LNCaP clone FGC (cell line): ENCODE measurements at regions not wholly inside any gene's neighbourhood (a gene's known extent, or its start where the extent isn't known, plus 50 kb on each side); places are given as distances from the start of the nearest gene placed in this dataset.

Experiments
- DNase-seq: peaks from one replicate; pipeline ENCODE4 v3.0.0-alpha.2; 2011; ENCODE audit warnings: low read depth
- H3K4me3 ChIP-seq: 2 replicates; pipeline ENCODE4 v1.5.1; 2011; ENCODE audit warnings: mild to moderate bottlenecking, low read depth, low read length, control low read depth
- TF ChIP-seq, protein P1 (sequence below): IDR thresholded peaks from 2 replicates; pipeline ENCODE4 v1.5.1; 2012; ENCODE audit warnings: mild to moderate bottlenecking; ENCODE audit not compliant: control insufficient read depth, insufficient read depth; ENCODE audit errors: extremely low read depth

- DNase-seq: no peak
- TF ChIP-seq, protein P1, sequence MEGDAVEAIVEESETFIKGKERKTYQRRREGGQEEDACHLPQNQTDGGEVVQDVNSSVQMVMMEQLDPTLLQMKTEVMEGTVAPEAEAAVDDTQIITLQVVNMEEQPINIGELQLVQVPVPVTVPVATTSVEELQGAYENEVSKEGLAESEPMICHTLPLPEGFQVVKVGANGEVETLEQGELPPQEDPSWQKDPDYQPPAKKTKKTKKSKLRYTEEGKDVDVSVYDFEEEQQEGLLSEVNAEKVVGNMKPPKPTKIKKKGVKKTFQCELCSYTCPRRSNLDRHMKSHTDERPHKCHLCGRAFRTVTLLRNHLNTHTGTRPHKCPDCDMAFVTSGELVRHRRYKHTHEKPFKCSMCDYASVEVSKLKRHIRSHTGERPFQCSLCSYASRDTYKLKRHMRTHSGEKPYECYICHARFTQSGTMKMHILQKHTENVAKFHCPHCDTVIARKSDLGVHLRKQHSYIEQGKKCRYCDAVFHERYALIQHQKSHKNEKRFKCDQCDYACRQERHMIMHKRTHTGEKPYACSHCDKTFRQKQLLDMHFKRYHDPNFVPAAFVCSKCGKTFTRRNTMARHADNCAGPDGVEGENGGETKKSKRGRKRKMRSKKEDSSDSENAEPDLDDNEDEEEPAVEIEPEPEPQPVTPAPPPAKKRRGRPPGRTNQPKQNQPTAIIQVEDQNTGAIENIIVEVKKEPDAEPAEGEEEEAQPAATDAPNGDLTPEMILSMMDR: no peak
- H3K4me3 ChIP-seq: no peak overlapping the region
Observed at GRCh38 chr2:88871336-88871735, 179.9 kb downstream of the RPIA start.

DNA sequence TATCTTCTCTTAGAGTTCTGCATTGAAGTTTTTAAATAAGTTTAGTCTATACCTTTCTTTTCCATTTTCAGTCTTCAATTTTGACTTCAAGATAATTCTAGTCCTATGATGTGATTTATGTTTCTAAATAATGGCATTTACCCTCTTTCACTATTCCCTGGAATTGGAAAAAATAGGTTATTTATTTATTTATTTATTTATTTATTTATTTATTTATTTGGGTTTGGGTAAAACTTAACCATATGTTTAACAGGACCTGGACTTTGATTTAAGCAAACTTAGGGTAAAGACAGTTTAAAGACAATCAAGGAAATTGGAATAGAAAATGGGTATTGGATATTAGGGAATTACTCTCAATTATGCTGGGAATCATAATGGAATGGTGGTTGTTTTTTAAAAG, 182.1 kb downstream of the RPIA start:
- no peak overlapping the region for H3K4me3 ChIP-seq
- no peak for DNase-seq
- TF ChIP-seq, protein P1: no peak

- H3K4me3 ChIP-seq: no peak overlapping the region
- peak; percentile 28 for DNase-seq
- TF ChIP-seq, protein P1: peak; percentile 81
Observed at GRCh38 chr2:88874063-88874657, 182.7 kb downstream of the RPIA start.

- DNase-seq: no peak
- H3K4me3 ChIP-seq: no peak overlapping the region
- TF ChIP-seq, protein P1: no peak
Observed at GRCh38 chr2:88875736-88876135, 184.3 kb downstream of the RPIA start.

- TF ChIP-seq, protein P1: peak; percentile 75
- peak; percentile 15 for DNase-seq
- H3K4me3 ChIP-seq: no peak overlapping the region
Observed at GRCh38 chr2:88880441-88880953, 189.0 kb downstream of the RPIA start.

GRCh38 chr2:88885275-88885674, 193.8 kb downstream of the RPIA start:
- no peak for DNase-seq
- TF ChIP-seq, protein P1: no peak
- H3K4me3 ChIP-seq: no peak overlapping the region
